ENCODE measurements at regions not wholly inside any gene's neighbourhood (a gene's known extent, or its start where the extent isn't known, plus 50 kb on each side); places are given as distances from the start of the nearest gene placed in this dataset.

- Histone ChIP-seq H3K4me3 (no peak overlapping the region), H3K9me3 (ENCODE audit: low read depth, low read length) (no peaks in the 10 kb centered on the region), H3K27ac (no peak overlapping the region), H3K36me3 (ENCODE audit: insufficient read depth, low read length) (no peaks in the 10 kb centered on the region), H3K9ac (ENCODE audit: insufficient read length) (no peak overlapping the region)
- no peak for DNase-seq (ENCODE audit: low read depth, low spot score)
- TF ChIP-seq EZH2 (IDR thresholded peaks at IDR 0.05) (no peak), FOXP2 (optimal IDR thresholded peaks at IDR 0.05; ENCODE audit: control extremely low read depth, extremely low read length, insufficient read depth) (no peak), POLR2AphosphoS5 (IDR thresholded peaks at IDR 0.05; ENCODE audit: borderline replicate concordance, low read depth, low read length) (no peak)
These were observed 92.0 kb upstream of the GULP1 start for GRCh38 chr2:188199716-188200128.

GRCh38 chr2:188201639-188202038 is 90.0 kb upstream of the GULP1 start:
- H3K4me3 ChIP-seq, result no peak overlapping the region
- H3K36me3 ChIP-seq (ENCODE audit: insufficient read depth, low read length), result no peaks in the 10 kb centered on the region
- no peaks in the 10 kb centered on the region for H3K9me3 ChIP-seq (ENCODE audit: low read depth, low read length)
- H3K9ac ChIP-seq (ENCODE audit: insufficient read length), result no peak overlapping the region
- TF ChIP-seq EZH2 (IDR thresholded peaks at IDR 0.05) (no peak), POLR2AphosphoS5 (IDR thresholded peaks at IDR 0.05; ENCODE audit: borderline replicate concordance, low read depth, low read length) (no peak)
- no peak for DNase-seq (ENCODE audit: low read depth, low spot score)
- H3K27ac ChIP-seq, result no peak overlapping the region

- no peak overlapping the region for H3K4me3 ChIP-seq
These were observed 88.9 kb upstream of the GULP1 start for GRCh38 chr2:188202777-188203176.

GRCh38 chr2:188203776-188204175 is 87.9 kb upstream of the GULP1 start:
- Histone ChIP-seq H3K9me3 (ENCODE audit: low read depth, low read length) (no peaks in the 10 kb centered on the region), H3K36me3 (ENCODE audit: insufficient read depth, low read length) (no peaks in the 10 kb centered on the region), H3K27ac (peak overlapping the region; percentile 39), H3K4me3 (peak overlapping the region; percentile 27; the same call in 1 of the 2 replicates), H3K9ac (ENCODE audit: insufficient read length) (no peak overlapping the region)
- TF ChIP-seq EZH2 (IDR thresholded peaks at IDR 0.05) (no peak), FOXP2 (optimal IDR thresholded peaks at IDR 0.05; ENCODE audit: control extremely low read depth, extremely low read length, insufficient read depth) (no peak), POLR2AphosphoS5 (IDR thresholded peaks at IDR 0.05; ENCODE audit: borderline replicate concordance, low read depth, low read length) (no peak)
- peak; percentile 55 for DNase-seq (ENCODE audit: low read depth, low spot score)

More at GRCh38 chr2:188202777-188203176, 88.9 kb upstream of the GULP1 start:
- Histone ChIP-seq H3K9me3 (ENCODE audit: low read depth, low read length) (no peaks in the 10 kb centered on the region), H3K9ac (ENCODE audit: insufficient read length) (no peak overlapping the region), H3K27ac (peak overlapping the region; percentile 39; the same call in 1 of the 2 replicates), H3K36me3 (ENCODE audit: insufficient read depth, low read length) (no peaks in the 10 kb centered on the region)
- no peak for DNase-seq (ENCODE audit: low read depth, low spot score)
- TF ChIP-seq POLR2AphosphoS5 (IDR thresholded peaks at IDR 0.05; ENCODE audit: borderline replicate concordance, low read depth, low read length), result no peak
- no peak for TF ChIP-seq FOXP2 (optimal IDR thresholded peaks at IDR 0.05; ENCODE audit: control extremely low read depth, extremely low read length, insufficient read depth)

- Histone ChIP-seq H3K27ac (no peak overlapping the region), H3K9ac (ENCODE audit: insufficient read length) (no peak overlapping the region), H3K4me3 (no peak overlapping the region), H3K9me3 (ENCODE audit: low read depth, low read length) (no peaks in the 10 kb centered on the region), H3K36me3 (ENCODE audit: insufficient read depth, low read length) (no peaks in the 10 kb centered on the region)
- no peak for DNase-seq (ENCODE audit: low read depth, low spot score)
- TF ChIP-seq EZH2 (IDR thresholded peaks at IDR 0.05) (no peak), POLR2AphosphoS5 (IDR thresholded peaks at IDR 0.05; ENCODE audit: borderline replicate concordance, low read depth, low read length) (no peak), FOXP2 (optimal IDR thresholded peaks at IDR 0.05; ENCODE audit: control extremely low read depth, extremely low read length, insufficient read depth) (no peak)
These were observed 86.8 kb upstream of the GULP1 start for GRCh38 chr2:188204824-188205223.

GRCh38 chr2:188207554-188207953 is 84.1 kb upstream of the GULP1 start:
- TF ChIP-seq EZH2 (IDR thresholded peaks at IDR 0.05) (no peak), POLR2AphosphoS5 (IDR thresholded peaks at IDR 0.05; ENCODE audit: borderline replicate concordance, low read depth, low read length) (no peak), FOXP2 (optimal IDR thresholded peaks at IDR 0.05; ENCODE audit: control extremely low read depth, extremely low read length, insufficient read depth) (no peak)
- no peak overlapping the region for H3K4me3 ChIP-seq
- no peak overlapping the region for H3K9ac ChIP-seq (ENCODE audit: insufficient read length)
- DNase-seq (ENCODE audit: low read depth, low spot score), result no peak
- H3K36me3 ChIP-seq (ENCODE audit: insufficient read depth, low read length), result no peaks in the 10 kb centered on the region
- no peaks in the 10 kb centered on the region for H3K9me3 ChIP-seq (ENCODE audit: low read depth, low read length)
- no peak overlapping the region for H3K27ac ChIP-seq

GRCh38 chr2:188209218-188209617 is 82.5 kb upstream of the GULP1 start:
- no peak for TF ChIP-seq FOXP2 (optimal IDR thresholded peaks at IDR 0.05; ENCODE audit: control extremely low read depth, extremely low read length, insufficient read depth)

GRCh38 chr2:188217264-188217663 is 74.4 kb upstream of the GULP1 start:
- Histone ChIP-seq H3K36me3 (ENCODE audit: insufficient read depth, low read length) (no peaks in the 10 kb centered on the region), H3K27ac (no peak overlapping the region), H3K9me3 (ENCODE audit: low read depth, low read length) (no peaks in the 10 kb centered on the region), H3K4me3 (no peak overlapping the region), H3K9ac (ENCODE audit: insufficient read length) (no peak overlapping the region)
- no peak for TF ChIP-seq FOXP2 (optimal IDR thresholded peaks at IDR 0.05; ENCODE audit: control extremely low read depth, extremely low read length, insufficient read depth)
- TF ChIP-seq POLR2AphosphoS5 (IDR thresholded peaks at IDR 0.05; ENCODE audit: borderline replicate concordance, low read depth, low read length), result no peak
- no peak for TF ChIP-seq EZH2 (IDR thresholded peaks at IDR 0.05)
- no peak for DNase-seq (ENCODE audit: low read depth, low spot score)

More at GRCh38 chr2:188209218-188209617, 82.5 kb upstream of the GULP1 start:
- no peak overlapping the region for H3K4me3 ChIP-seq
- no peaks in the 10 kb centered on the region for H3K36me3 ChIP-seq (ENCODE audit: insufficient read depth, low read length)
- no peak overlapping the region for H3K27ac ChIP-seq
- DNase-seq (ENCODE audit: low read depth, low spot score), result no peak
- no peaks in the 10 kb centered on the region for H3K9me3 ChIP-seq (ENCODE audit: low read depth, low read length)
- H3K9ac ChIP-seq (ENCODE audit: insufficient read length), result no peak overlapping the region

- no peak for TF ChIP-seq FOXP2 (optimal IDR thresholded peaks at IDR 0.05; ENCODE audit: control extremely low read depth, extremely low read length, insufficient read depth)
- Histone ChIP-seq H3K4me3 (no peak overlapping the region), H3K27ac (no peak overlapping the region), H3K9ac (ENCODE audit: insufficient read length) (no peak overlapping the region), H3K36me3 (ENCODE audit: insufficient read depth, low read length) (no peaks in the 10 kb centered on the region), H3K9me3 (ENCODE audit: low read depth, low read length) (no peaks in the 10 kb centered on the region)
- DNase-seq (ENCODE audit: low read depth, low spot score), result no peak
These were observed 72.1 kb upstream of the GULP1 start for GRCh38 chr2:188219541-188219940.
